Neural cell (in vitro differentiated cells): ENCODE measurements at regions not wholly inside any gene's neighbourhood (a gene's known extent, or its start where the extent isn't known, plus 50 kb on each side); places are given as distances from the start of the nearest gene placed in this dataset.

ENCODE experiments used
- H2AFZ ChIP-seq: fragments of 200-600, 300-800 bp; sonication (generic), shearing (Covaris generic); 2 replicates; pipeline ENCODE4 v1.6.0; 2014; ENCODE audit warnings: low read depth, mild to moderate bottlenecking, antibody characterized with exemption, low read length, moderate library complexity
- H3F3A ChIP-seq: fragments of 200-600 bp; shearing (Covaris generic); 2 replicates; pipeline ENCODE4 v1.6.1; 2016; ENCODE audit warnings: mild to moderate bottlenecking, moderate library complexity, mixed read lengths, antibody characterized with exemption, low read length; ENCODE audit not compliant: insufficient read depth, poor library complexity, severe bottlenecking
- H3K27ac ChIP-seq: fragments of 200-600, 300-800 bp; sonication (generic), shearing (Covaris generic); 2 replicates; pipeline ENCODE4 v1.5.1; 2014; ENCODE audit warnings: mild to moderate bottlenecking, low read length, moderate library complexity
- H3K27me3 ChIP-seq: fragments of 300-800, 200-600 bp; sonication (generic), shearing (Covaris generic); 2 replicates; pipeline ENCODE4 v1.6.0; 2014; ENCODE audit warnings: mild to moderate bottlenecking, low read depth, low read length, moderate library complexity; ENCODE audit not compliant: insufficient read depth
- H3K36me3 ChIP-seq: fragments of 300-800, 200-600 bp; sonication (generic), shearing (Covaris generic); 2 replicates; pipeline ENCODE4 v1.5.1; 2014; ENCODE audit warnings: mild to moderate bottlenecking, antibody characterized with exemption, low read length, moderate library complexity; ENCODE audit not compliant: insufficient read depth
- H3K4me2 ChIP-seq: fragments of 300-800, 200-600 bp; sonication (generic), shearing (Covaris generic); 2 replicates; pipeline ENCODE4 v1.6.0; 2014; ENCODE audit warnings: mild to moderate bottlenecking, low read length
- H3K4me3 ChIP-seq: fragments of 300-800, 200-600 bp; sonication (generic), shearing (Covaris generic); 2 replicates; pipeline ENCODE4 v1.5.1; 2014; ENCODE audit warnings: mild to moderate bottlenecking, low read length, moderate library complexity
- H3K79me2 ChIP-seq: fragments of 200-600 bp; shearing (Covaris generic); replicated peaks from 2 replicates; pipeline ENCODE4 v1.6.0; 2014; ENCODE audit warnings: mild to moderate bottlenecking, low read length, moderate library complexity; ENCODE audit not compliant: insufficient read depth
- H3K9ac ChIP-seq: fragments of 300-800, 200-600 bp; sonication (generic), shearing (Covaris generic); 2 replicates; pipeline ENCODE4 v1.6.1; 2016; ENCODE audit warnings: mild to moderate bottlenecking, low read length, mixed read lengths
- H3K9me2 ChIP-seq: fragments of 200-600 bp; shearing (Covaris generic); 2 replicates; pipeline ENCODE4 v1.6.1; 2016; ENCODE audit warnings: mild to moderate bottlenecking, low read length, mixed read lengths; ENCODE audit not compliant: insufficient read depth
- H3K9me3 ChIP-seq: fragments of 200-600, 300-800 bp; sonication (generic), shearing (Covaris generic); 2 replicates; pipeline ENCODE4 v1.6.1; 2016; ENCODE audit warnings: mild to moderate bottlenecking, mixed run types, low read length, moderate library complexity, mixed read lengths
- H4K20me1 ChIP-seq: fragments of 200-600 bp; shearing (Covaris generic); 2 replicates; pipeline ENCODE4 v1.6.1; 2016; ENCODE audit warnings: mild to moderate bottlenecking, mixed run types; ENCODE audit not compliant: insufficient read depth
- EP300 ChIP-seq: fragments of 450-650 bp; conservative IDR thresholded peaks from 2 replicates; pipeline ENCODE4 v1.6.1; 2014; ENCODE audit warnings: antibody characterized with exemption, mild to moderate bottlenecking, moderate library complexity; ENCODE audit not compliant: poor library complexity, severe bottlenecking
- EZH2 ChIP-seq: fragments of 200-600, 300-800 bp; shearing (Covaris generic), sonication (generic); IDR thresholded peaks from 2 replicates; pipeline ENCODE4 v1.6.1; 2014; ENCODE audit warnings: antibody characterized with exemption, low read length, borderline replicate concordance, mild to moderate bottlenecking; ENCODE audit not compliant: insufficient read depth, poor library complexity, severe bottlenecking
- MXI1 ChIP-seq: fragments of 450-650 bp; conservative IDR thresholded peaks from 2 replicates; pipeline ENCODE4 v1.6.1; 2014; ENCODE audit warnings: antibody characterized with exemption, mild to moderate bottlenecking; ENCODE audit not compliant: poor library complexity, severe bottlenecking
- POLR2AphosphoS5 ChIP-seq: IDR thresholded peaks from 2 replicates; pipeline ENCODE4 v1.6.1; 2012
- SMC3 ChIP-seq: fragments of 450-650 bp; conservative IDR thresholded peaks from 2 replicates; pipeline ENCODE4 v1.6.1; 2014; ENCODE audit warnings: antibody characterized with exemption, mild to moderate bottlenecking, moderate library complexity; ENCODE audit not compliant: poor library complexity
- TAF1 ChIP-seq: IDR thresholded peaks from 2 replicates; pipeline ENCODE4 v1.6.1; 2012; ENCODE audit warnings: low read depth
- TF ChIP-seq, protein P1 (sequence below): fragments of 450-650 bp; IDR thresholded peaks from 2 replicates; pipeline ENCODE4 v1.5.1; 2014; ENCODE audit warnings: antibody characterized with exemption, mild to moderate bottlenecking, moderate library complexity; ENCODE audit not compliant: poor library complexity, severe bottlenecking
- TF ChIP-seq, protein P2 (sequence below): IDR thresholded peaks from 2 replicates; pipeline ENCODE4 v1.6.1; 2012; ENCODE audit warnings: borderline replicate concordance

DNA sequence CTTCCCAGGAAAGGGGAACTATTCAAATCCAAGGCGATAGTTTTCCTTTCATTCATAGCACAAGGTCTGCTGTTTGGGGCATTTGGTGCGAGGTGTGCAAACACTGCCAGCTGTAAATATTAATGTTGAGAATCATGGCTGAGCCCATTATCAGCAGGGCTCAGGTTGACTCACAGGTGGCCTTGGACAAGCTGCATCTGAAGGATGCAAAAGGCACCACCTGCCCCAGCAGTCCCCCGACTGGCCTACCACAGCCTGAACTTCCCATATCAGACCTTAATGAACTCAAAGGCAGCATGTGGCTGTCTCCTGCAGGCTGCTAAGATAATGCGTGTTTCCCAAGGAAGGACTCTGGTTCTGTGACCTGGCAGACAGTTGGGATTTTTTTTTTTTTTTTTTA lies 93.3 kb upstream of the MAP1LC3B2 start:
- no peaks in the 10 kb centered on the region for H4K20me1 ChIP-seq

DNA sequence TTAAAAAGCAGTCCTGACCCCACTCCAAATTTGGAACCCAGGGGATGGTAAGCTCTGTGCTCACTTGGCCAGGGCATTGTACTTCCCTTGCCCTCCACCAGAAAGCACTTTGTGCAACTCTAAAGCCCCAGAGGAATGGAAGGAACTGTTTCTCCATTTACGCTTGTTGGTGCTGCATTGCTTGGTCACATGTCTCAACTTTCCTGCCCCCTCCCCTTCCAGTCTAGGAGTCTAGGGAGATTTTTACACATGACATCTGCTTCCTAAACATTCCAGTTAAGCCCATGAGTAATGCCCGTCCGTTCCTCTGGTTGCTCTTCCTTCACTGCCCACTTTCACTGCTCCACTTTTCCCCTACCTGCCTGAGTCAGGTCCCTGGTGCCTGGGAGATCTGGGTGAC lies 92.6 kb upstream of the MAP1LC3B2 start:
- TF ChIP-seq, protein P1, sequence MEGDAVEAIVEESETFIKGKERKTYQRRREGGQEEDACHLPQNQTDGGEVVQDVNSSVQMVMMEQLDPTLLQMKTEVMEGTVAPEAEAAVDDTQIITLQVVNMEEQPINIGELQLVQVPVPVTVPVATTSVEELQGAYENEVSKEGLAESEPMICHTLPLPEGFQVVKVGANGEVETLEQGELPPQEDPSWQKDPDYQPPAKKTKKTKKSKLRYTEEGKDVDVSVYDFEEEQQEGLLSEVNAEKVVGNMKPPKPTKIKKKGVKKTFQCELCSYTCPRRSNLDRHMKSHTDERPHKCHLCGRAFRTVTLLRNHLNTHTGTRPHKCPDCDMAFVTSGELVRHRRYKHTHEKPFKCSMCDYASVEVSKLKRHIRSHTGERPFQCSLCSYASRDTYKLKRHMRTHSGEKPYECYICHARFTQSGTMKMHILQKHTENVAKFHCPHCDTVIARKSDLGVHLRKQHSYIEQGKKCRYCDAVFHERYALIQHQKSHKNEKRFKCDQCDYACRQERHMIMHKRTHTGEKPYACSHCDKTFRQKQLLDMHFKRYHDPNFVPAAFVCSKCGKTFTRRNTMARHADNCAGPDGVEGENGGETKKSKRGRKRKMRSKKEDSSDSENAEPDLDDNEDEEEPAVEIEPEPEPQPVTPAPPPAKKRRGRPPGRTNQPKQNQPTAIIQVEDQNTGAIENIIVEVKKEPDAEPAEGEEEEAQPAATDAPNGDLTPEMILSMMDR, result no peak
- Histone ChIP-seq H3K9me3 (no peaks in the 10 kb centered on the region), H3K79me2 (no peaks in the 10 kb centered on the region), H3K27ac (no peak overlapping the region), H3F3A (no peaks in the 10 kb centered on the region), H3K9ac (no peak overlapping the region), H3K27me3 (no peaks in the 10 kb centered on the region), H4K20me1 (no peaks in the 10 kb centered on the region), H3K4me3 (no peak overlapping the region), H3K4me2 (no peak overlapping the region), H3K9me2 (no peaks in the 10 kb centered on the region), H3K36me3 (no peaks in the 10 kb centered on the region), H2AFZ (no peak overlapping the region)

More for the DNA sequence above, 93.3 kb upstream of the MAP1LC3B2 start:
- H2AFZ ChIP-seq, result no peak overlapping the region
- no peaks in the 10 kb centered on the region for H3K9me2 ChIP-seq
- no peaks in the 10 kb centered on the region for H3K36me3 ChIP-seq
- no peaks in the 10 kb centered on the region for H3K79me2 ChIP-seq
- no peaks in the 10 kb centered on the region for H3K9me3 ChIP-seq
- no peak overlapping the region for H3K4me3 ChIP-seq
- H3K9ac ChIP-seq, result no peak overlapping the region
- TF ChIP-seq TAF1 (no peak), POLR2AphosphoS5 (no peak), EZH2 (no peak)
- TF ChIP-seq, protein P1, result no peak
- TF ChIP-seq, protein P2, sequence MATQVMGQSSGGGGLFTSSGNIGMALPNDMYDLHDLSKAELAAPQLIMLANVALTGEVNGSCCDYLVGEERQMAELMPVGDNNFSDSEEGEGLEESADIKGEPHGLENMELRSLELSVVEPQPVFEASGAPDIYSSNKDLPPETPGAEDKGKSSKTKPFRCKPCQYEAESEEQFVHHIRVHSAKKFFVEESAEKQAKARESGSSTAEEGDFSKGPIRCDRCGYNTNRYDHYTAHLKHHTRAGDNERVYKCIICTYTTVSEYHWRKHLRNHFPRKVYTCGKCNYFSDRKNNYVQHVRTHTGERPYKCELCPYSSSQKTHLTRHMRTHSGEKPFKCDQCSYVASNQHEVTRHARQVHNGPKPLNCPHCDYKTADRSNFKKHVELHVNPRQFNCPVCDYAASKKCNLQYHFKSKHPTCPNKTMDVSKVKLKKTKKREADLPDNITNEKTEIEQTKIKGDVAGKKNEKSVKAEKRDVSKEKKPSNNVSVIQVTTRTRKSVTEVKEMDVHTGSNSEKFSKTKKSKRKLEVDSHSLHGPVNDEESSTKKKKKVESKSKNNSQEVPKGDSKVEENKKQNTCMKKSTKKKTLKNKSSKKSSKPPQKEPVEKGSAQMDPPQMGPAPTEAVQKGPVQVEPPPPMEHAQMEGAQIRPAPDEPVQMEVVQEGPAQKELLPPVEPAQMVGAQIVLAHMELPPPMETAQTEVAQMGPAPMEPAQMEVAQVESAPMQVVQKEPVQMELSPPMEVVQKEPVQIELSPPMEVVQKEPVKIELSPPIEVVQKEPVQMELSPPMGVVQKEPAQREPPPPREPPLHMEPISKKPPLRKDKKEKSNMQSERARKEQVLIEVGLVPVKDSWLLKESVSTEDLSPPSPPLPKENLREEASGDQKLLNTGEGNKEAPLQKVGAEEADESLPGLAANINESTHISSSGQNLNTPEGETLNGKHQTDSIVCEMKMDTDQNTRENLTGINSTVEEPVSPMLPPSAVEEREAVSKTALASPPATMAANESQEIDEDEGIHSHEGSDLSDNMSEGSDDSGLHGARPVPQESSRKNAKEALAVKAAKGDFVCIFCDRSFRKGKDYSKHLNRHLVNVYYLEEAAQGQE, result no peak
- H3K4me2 ChIP-seq, result no peak overlapping the region
- H3F3A ChIP-seq, result no peaks in the 10 kb centered on the region
- no peak overlapping the region for H3K27ac ChIP-seq
- H3K27me3 ChIP-seq, result no peaks in the 10 kb centered on the region

DNA sequence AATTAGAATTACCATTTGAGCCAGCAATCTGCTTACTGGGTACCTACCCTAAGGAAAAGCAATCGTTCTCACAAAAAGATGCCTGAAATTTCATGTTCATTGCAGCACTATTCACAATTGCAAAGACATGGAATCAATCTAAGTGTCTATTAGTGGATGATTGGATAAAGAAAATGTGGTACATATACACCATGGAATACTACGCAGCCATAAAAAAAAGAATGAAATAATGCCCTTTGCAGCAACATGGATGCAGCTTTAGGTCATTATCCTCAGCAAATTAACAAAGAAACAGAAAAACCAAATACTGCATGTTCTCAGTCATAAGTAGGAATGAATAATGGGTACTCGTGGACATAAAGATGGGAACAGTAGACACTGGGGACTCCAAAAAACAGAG lies 89.8 kb upstream of the MAP1LC3B2 start:
- Histone ChIP-seq H3F3A (no peaks in the 10 kb centered on the region), H3K36me3 (no peaks in the 10 kb centered on the region), H3K9me3 (no peaks in the 10 kb centered on the region), H3K27ac (no peak overlapping the region), H3K9ac (no peak overlapping the region), H2AFZ (no peak overlapping the region), H3K27me3 (no peaks in the 10 kb centered on the region), H4K20me1 (no peaks in the 10 kb centered on the region), H3K9me2 (no peaks in the 10 kb centered on the region), H3K4me3 (no peak overlapping the region), H3K4me2 (no peak overlapping the region), H3K79me2 (no peaks in the 10 kb centered on the region)
- TF ChIP-seq TAF1 (no peak), SMC3 (no peak), MXI1 (no peak), POLR2AphosphoS5 (no peak), EZH2 (no peak), EP300 (no peak)
- TF ChIP-seq, protein P2, result no peak
- TF ChIP-seq, protein P1, result no peak
